HEK293 (cell line): ENCODE measurements at regions not wholly inside any gene's neighbourhood (a gene's known extent, or its start where the extent isn't known, plus 50 kb on each side); places are given as distances from the start of the nearest gene placed in this dataset.
"Not testable (repeated sequence)": the region's sequence is repeated elsewhere in the genome, so short reads cannot be mapped to it uniquely, and the experiment has no call there.

Experiments
- CTCF ChIA-PET: fragments of 350-600 bp; formaldehyde crosslinking; extraction: SDS; loops from one replicate; lab custom pipeline; 2021; ENCODE audit warnings: antibody characterized with exemption; lab: Yijun Ruan, JAX
- POLR2A ChIA-PET: fragments of 300-600 bp; formaldehyde crosslinking; extraction: SDS; loops from one replicate; lab custom pipeline; 2020; ENCODE audit warnings: antibody characterized with exemption, inconsistent platforms; lab: Yijun Ruan, JAX
- H3K27ac ChIP-seq: fragments of 200-500 bp; sonication (Bioruptor generic); 2 replicates; pipeline ENCODE4 v1.5.1; 2014; ENCODE audit warnings: low read depth, low read length, control low read depth, inconsistent platforms; ENCODE audit errors: extremely low read depth
- H3K36me3 ChIP-seq, 2 experiments: fragments of 200-500 bp in 1 of 2; sonication (Bioruptor generic) in 1 of 2; 1 replicate in 1 of 2; 2 replicates in 1 of 2; pipeline ENCODE4 v1.5.1; 2014 to 2017; ENCODE audit warnings: inconsistent platforms in 2 of 2, low read length in 2 of 2; ENCODE audit not compliant: control insufficient read depth in 2 of 2, insufficient read depth in 1 of 2
- H3K4me1 ChIP-seq: fragments of 200-500 bp; sonication (Bioruptor generic); 2 replicates; pipeline ENCODE4 v1.5.1; 2014; ENCODE audit warnings: mild to moderate bottlenecking, low read length, inconsistent platforms; ENCODE audit not compliant: control insufficient read depth, insufficient read depth
- H3K4me3 ChIP-seq: 2 replicates; pipeline ENCODE4 v1.5.1; 2011; ENCODE audit warnings: low read depth, mild to moderate bottlenecking, control low read depth, low read length, moderate library complexity
- H3K9me3 ChIP-seq: fragments of 200-500 bp; sonication (Bioruptor generic); 2 replicates; pipeline ENCODE4 v1.5.1; 2014; ENCODE audit warnings: low read depth, low read length, inconsistent platforms; ENCODE audit not compliant: control insufficient read depth, insufficient read depth
- EGR2 ChIP-seq: fragments of 450-650 bp; formaldehyde crosslinking; IDR thresholded peaks from 2 replicates; pipeline ENCODE4 v1.5.1; 2016; ENCODE audit warnings: low read depth, missing biosample characterization, missing genetic modification characterization
- KLF7 ChIP-seq: fragments of 450-650 bp; formaldehyde crosslinking; IDR thresholded peaks from 2 replicates; pipeline ENCODE4 v1.5.1; 2016; ENCODE audit warnings: missing biosample characterization, missing genetic modification characterization, borderline replicate concordance
- PRDM1 ChIP-seq: fragments of 450-650 bp; formaldehyde crosslinking; IDR thresholded peaks from 2 replicates; pipeline ENCODE4; 2016; ENCODE audit warnings: missing biosample characterization, missing genetic modification characterization
- SALL2 ChIP-seq: fragments of 450-650 bp; formaldehyde crosslinking; IDR thresholded peaks from 2 replicates; pipeline ENCODE4 v1.5.0; 2017; ENCODE audit warnings: missing biosample characterization, mild to moderate bottlenecking, missing genetic modification characterization, borderline replicate concordance
- TSHZ1 ChIP-seq: fragments of 450-650 bp; formaldehyde crosslinking; IDR thresholded peaks from 2 replicates; pipeline ENCODE4 v1.5.1; 2016; ENCODE audit warnings: missing biosample characterization, missing genetic modification characterization, borderline replicate concordance
- ZBTB10 ChIP-seq: fragments of 450-650 bp; formaldehyde crosslinking; IDR thresholded peaks from 2 replicates; pipeline ENCODE4 v1.5.1; 2016; ENCODE audit warnings: missing biosample characterization, missing genetic modification characterization
- ZBTB7A ChIP-seq: fragments of 450-650 bp; formaldehyde crosslinking; IDR thresholded peaks from 2 replicates; pipeline ENCODE4 v1.5.1; 2016; ENCODE audit warnings: low read depth, missing biosample characterization, missing genetic modification characterization
- ZNF114 ChIP-seq: fragments of 450-650 bp; formaldehyde crosslinking; IDR thresholded peaks from 2 replicates; pipeline ENCODE4 v1.5.0; 2017; ENCODE audit warnings: missing biosample characterization, missing genetic modification characterization
- ZNF18 ChIP-seq: fragments of 450-650 bp; formaldehyde crosslinking; IDR thresholded peaks from 2 replicates; pipeline ENCODE4 v1.5.1; 2016; ENCODE audit warnings: missing biosample characterization, missing genetic modification characterization
- ZNF23 ChIP-seq: fragments of 450-650 bp; formaldehyde crosslinking; IDR thresholded peaks from 2 replicates; pipeline ENCODE4 v1.5.1; 2016; ENCODE audit warnings: missing biosample characterization, missing genetic modification characterization, borderline replicate concordance
- ZNF248 ChIP-seq: fragments of 450-650 bp; formaldehyde crosslinking; IDR thresholded peaks from 2 replicates; pipeline ENCODE4 v1.5.1; 2017; ENCODE audit warnings: missing biosample characterization, missing genetic modification characterization
- ZNF350 ChIP-seq: fragments of 450-650 bp; formaldehyde crosslinking; IDR thresholded peaks from 2 replicates; pipeline ENCODE4 v1.5.0; 2017; ENCODE audit warnings: missing biosample characterization, mild to moderate bottlenecking, missing genetic modification characterization
- ZNF561 ChIP-seq: fragments of 450-650 bp; IDR thresholded peaks from 2 replicates; pipeline ENCODE4 v1.5.1; 2018; ENCODE audit warnings: missing biosample characterization, missing genetic modification characterization, borderline replicate concordance
- ZNF580 ChIP-seq: fragments of 450-650 bp; formaldehyde crosslinking; IDR thresholded peaks from 2 replicates; pipeline ENCODE4 v1.5.1; 2016; ENCODE audit warnings: missing biosample characterization, missing genetic modification characterization
- ZNF600 ChIP-seq: fragments of 450-650 bp; formaldehyde crosslinking; IDR thresholded peaks from 2 replicates; pipeline ENCODE4 v1.5.1; 2016; ENCODE audit warnings: missing biosample characterization, missing genetic modification characterization
- ZNF701 ChIP-seq: fragments of 450-650 bp; formaldehyde crosslinking; IDR thresholded peaks from 2 replicates; pipeline ENCODE4 v1.5.1; 2016; ENCODE audit warnings: missing biosample characterization, missing genetic modification characterization
- ZNF837 ChIP-seq: fragments of 450-650 bp; formaldehyde crosslinking; IDR thresholded peaks from 2 replicates; pipeline ENCODE4 v1.5.1; 2016; ENCODE audit warnings: missing biosample characterization, missing genetic modification characterization
- TF ChIP-seq, protein P1 (sequence below): fragments of 450-650 bp; formaldehyde crosslinking; IDR thresholded peaks from 2 replicates; pipeline ENCODE4 v1.5.1; 2016; ENCODE audit warnings: missing biosample characterization, missing genetic modification characterization
- TF ChIP-seq, protein P2 (sequence below): fragments of 450-650 bp; formaldehyde crosslinking; IDR thresholded peaks from 2 replicates; pipeline ENCODE4 v1.5.1; 2016; ENCODE audit warnings: missing biosample characterization, missing genetic modification characterization

- TF ChIP-seq TSHZ1 (tag by site-specific recombination) (no peak), PRDM1 (tag by site-specific recombination) (no peak), ZNF18 (tag by site-specific recombination) (no peak), ZNF837 (tag by site-specific recombination) (no peak), ZNF114 (tag by site-specific recombination) (no peak), KLF7 (tag by site-specific recombination) (no peak), ZBTB7A (tag by site-specific recombination) (no peak), EGR2 (tag by site-specific recombination) (no peak)
- TF ChIP-seq, protein P1, sequence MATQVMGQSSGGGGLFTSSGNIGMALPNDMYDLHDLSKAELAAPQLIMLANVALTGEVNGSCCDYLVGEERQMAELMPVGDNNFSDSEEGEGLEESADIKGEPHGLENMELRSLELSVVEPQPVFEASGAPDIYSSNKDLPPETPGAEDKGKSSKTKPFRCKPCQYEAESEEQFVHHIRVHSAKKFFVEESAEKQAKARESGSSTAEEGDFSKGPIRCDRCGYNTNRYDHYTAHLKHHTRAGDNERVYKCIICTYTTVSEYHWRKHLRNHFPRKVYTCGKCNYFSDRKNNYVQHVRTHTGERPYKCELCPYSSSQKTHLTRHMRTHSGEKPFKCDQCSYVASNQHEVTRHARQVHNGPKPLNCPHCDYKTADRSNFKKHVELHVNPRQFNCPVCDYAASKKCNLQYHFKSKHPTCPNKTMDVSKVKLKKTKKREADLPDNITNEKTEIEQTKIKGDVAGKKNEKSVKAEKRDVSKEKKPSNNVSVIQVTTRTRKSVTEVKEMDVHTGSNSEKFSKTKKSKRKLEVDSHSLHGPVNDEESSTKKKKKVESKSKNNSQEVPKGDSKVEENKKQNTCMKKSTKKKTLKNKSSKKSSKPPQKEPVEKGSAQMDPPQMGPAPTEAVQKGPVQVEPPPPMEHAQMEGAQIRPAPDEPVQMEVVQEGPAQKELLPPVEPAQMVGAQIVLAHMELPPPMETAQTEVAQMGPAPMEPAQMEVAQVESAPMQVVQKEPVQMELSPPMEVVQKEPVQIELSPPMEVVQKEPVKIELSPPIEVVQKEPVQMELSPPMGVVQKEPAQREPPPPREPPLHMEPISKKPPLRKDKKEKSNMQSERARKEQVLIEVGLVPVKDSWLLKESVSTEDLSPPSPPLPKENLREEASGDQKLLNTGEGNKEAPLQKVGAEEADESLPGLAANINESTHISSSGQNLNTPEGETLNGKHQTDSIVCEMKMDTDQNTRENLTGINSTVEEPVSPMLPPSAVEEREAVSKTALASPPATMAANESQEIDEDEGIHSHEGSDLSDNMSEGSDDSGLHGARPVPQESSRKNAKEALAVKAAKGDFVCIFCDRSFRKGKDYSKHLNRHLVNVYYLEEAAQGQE (tag by site-specific recombination): no peak
Observed at GRCh38 chr1:193437785-193438184, 251.4 kb upstream of the B3GALT2 start (continued).

- POLR2A ChIA-PET, H3K4me3 ChIP-seq, H3K4me1 ChIP-seq, H3K27ac ChIP-seq, CTCF ChIA-PET, H3K36me3 ChIP-seq, H3K9me3 ChIP-seq: not testable (repeated sequence)
Observed at GRCh38 chr1:193437333-193437732, 250.9 kb upstream of the B3GALT2 start.

DNA sequence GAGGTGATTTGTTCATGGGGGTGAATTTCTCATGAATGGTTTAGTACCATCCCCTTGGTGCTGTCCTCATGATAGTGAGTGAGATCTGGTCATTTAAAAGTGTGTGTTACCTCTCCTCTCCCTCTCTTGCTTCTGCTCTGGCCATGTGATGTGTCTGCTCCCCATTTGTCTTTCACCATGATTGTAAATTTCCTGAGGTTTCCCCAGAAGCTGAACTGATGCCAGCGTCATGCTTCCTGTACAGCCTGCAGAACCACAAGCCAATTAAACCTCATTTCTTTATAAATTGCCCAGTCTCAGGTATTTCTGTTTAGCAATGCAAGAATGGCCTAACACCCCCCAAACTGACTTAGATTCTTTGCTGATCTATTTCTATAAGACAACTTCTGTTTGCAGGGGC lies 249.4 kb upstream of the B3GALT2 start:
- Histone ChIP-seq H3K4me1 (no peaks in the 10 kb centered on the region), H3K4me3 (no peak overlapping the region), H3K36me3 (no peaks in the 10 kb centered on the region), H3K9me3 (no peaks in the 10 kb centered on the region), H3K27ac (no peak overlapping the region)
- ChIA-PET CTCF (interaction anchor here (0.9 kb wide), 1 partner anchor 255 kb away, joined by 3 read pairs; no protein-coding TSS in a partner anchor), POLR2A (no interaction called here)
- TF ChIP-seq ZNF600 (tag by site-specific recombination): no peak
- TF ChIP-seq, protein P2, sequence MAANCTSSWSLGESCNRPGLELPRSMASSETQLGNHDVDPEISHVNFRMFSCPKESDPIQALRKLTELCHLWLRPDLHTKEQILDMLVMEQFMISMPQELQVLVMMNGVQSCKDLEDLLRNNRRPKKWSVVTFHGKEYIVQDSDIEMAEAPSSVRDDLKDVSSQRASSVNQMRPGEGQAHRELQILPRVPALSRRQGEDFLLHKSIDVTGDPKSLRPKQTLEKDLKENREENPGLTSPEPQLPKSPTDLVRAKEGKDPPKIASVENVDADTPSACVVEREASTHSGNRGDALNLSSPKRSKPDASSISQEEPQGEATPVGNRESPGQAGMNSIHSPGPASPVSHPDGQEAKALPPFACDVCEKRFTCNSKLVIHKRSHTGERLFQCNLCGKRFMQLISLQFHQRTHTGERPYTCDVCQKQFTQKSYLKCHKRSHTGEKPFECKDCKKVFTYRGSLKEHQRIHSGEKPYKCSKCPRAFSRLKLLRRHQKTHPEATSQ: no peak
- TF ChIP-seq ZBTB10 (tag by site-specific recombination): no peak
- TF ChIP-seq ZNF580: no peak
- no peak for TF ChIP-seq ZNF561 (tag by site-specific recombination)
- TF ChIP-seq ZNF701 (tag by site-specific recombination): no peak
- TF ChIP-seq ZNF350 (tag by site-specific recombination): no peak
- no peak for TF ChIP-seq ZNF23
- no peak for TF ChIP-seq ZNF248 (tag by site-specific recombination)
- TF ChIP-seq SALL2: no peak
